Liver (tissue), 3 donors: ENCODE measurements at regions not wholly inside any gene's neighbourhood (a gene's known extent, or its start where the extent isn't known, plus 50 kb on each side); places are given as distances from the start of the nearest gene placed in this dataset.

Experiments
- CTCF ChIP-seq: fragments of 150-350 bp; IDR thresholded peaks from 2 replicates; pipeline ENCODE4 v1.5.1; 2017; ENCODE audit warnings: improper control_type of control experiment, low read depth, low read length; ENCODE audit not compliant: missing input control
- JUND ChIP-seq, 2 donors: IDR thresholded peaks; 2 replicates each; pipeline ENCODE4 v1.6.1; 2016; ENCODE audit warnings: antibody characterized with exemption in 2 of 2
- TAF1 ChIP-seq: conservative IDR thresholded peaks from 2 replicates; pipeline ENCODE4 v1.6.1; 2016; ENCODE audit warnings: antibody characterized with exemption, mild to moderate bottlenecking
- donor health status: healthy.
- donor health status: healthy.

- TF ChIP-seq CTCF (no peak), TAF1 (no peak), JUND (IDR thresholded peaks at IDR 0.05) (no peak)
Observed at GRCh38 chr2:121142452-121142851, 142.6 kb downstream of the TFCP2L1 start.
